ENCODE measurements at regions not wholly inside any gene's neighbourhood (a gene's known extent, or its start where the extent isn't known, plus 50 kb on each side); places are given as distances from the start of the nearest gene placed in this dataset.

- DNase-seq (ENCODE audit: low read depth in 2 of 2): no peak
Measured at GRCh38 chr12:111196532-111196931, 172.4 kb downstream of the PHETA1 start.

- DNase-seq (ENCODE audit: low read depth in 2 of 2): no peak
Measured at GRCh38 chr12:111195316-111195715, 173.6 kb downstream of the PHETA1 start.

GRCh38 chr12:111194703-111195051 lies 174.2 kb downstream of the PHETA1 start:
- DNase-seq (ENCODE audit: low read depth in 2 of 2): no peak

- no peak for DNase-seq (ENCODE audit: low read depth in 2 of 2)
Measured at GRCh38 chr12:111193977-111194702, 174.8 kb downstream of the PHETA1 start.

- DNase-seq (ENCODE audit: low read depth in 2 of 2): no peak
Measured at GRCh38 chr12:111193496-111193895, 175.4 kb downstream of the PHETA1 start.

GRCh38 chr12:111193067-111193466 lies 175.8 kb downstream of the PHETA1 start:
- DNase-seq (ENCODE audit: low read depth in 2 of 2): no peak

GRCh38 chr12:111192647-111193046 lies 176.2 kb downstream of the PHETA1 start:
- DNase-seq (ENCODE audit: low read depth in 2 of 2): no peak

- DNase-seq (ENCODE audit: low read depth in 2 of 2): no peak
Measured at GRCh38 chr12:111190741-111191526, 178.0 kb downstream of the PHETA1 start.

- no peak for DNase-seq (ENCODE audit: low read depth in 2 of 2)
Measured at GRCh38 chr12:111189792-111190191, 179.1 kb downstream of the PHETA1 start.

- DNase-seq (ENCODE audit: low read depth in 2 of 2): no peak
Measured at GRCh38 chr12:111188436-111188835, 180.5 kb downstream of the PHETA1 start.

- DNase-seq (ENCODE audit: low read depth in 2 of 2): no peak
Measured at GRCh38 chr12:111186347-111186746, 182.5 kb downstream of the PHETA1 start.

GRCh38 chr12:111185889-111186227 lies 183.0 kb downstream of the PHETA1 start:
- no peak for DNase-seq (ENCODE audit: low read depth in 2 of 2)

GRCh38 chr12:111185206-111185888 lies 183.5 kb downstream of the PHETA1 start:
- DNase-seq (ENCODE audit: low read depth in 2 of 2): no peak

GRCh38 chr12:111184161-111184560 lies 184.7 kb downstream of the PHETA1 start:
- no peak for DNase-seq (ENCODE audit: low read depth in 2 of 2)

- DNase-seq (ENCODE audit: low read depth in 2 of 2): no peak
Measured at GRCh38 chr12:111183094-111183493, 185.8 kb downstream of the PHETA1 start.

- DNase-seq (ENCODE audit: low read depth in 2 of 2): no peak
Measured at GRCh38 chr12:111182382-111182781, 186.5 kb downstream of the PHETA1 start.

GRCh38 chr12:111181143-111181726 lies 187.7 kb downstream of the PHETA1 start:
- no peak for DNase-seq (ENCODE audit: low read depth in 2 of 2)

GRCh38 chr12:111180426-111181142 lies 188.3 kb downstream of the PHETA1 start:
- no peak for DNase-seq (ENCODE audit: low read depth in 2 of 2)

GRCh38 chr12:111178181-111179081 lies 190.5 kb downstream of the PHETA1 start:
- no peak for DNase-seq (ENCODE audit: low read depth in 2 of 2)

GRCh38 chr12:111175396-111176094 lies 193.3 kb downstream of the PHETA1 start:
- DNase-seq (ENCODE audit: low read depth in 2 of 2): no peak
